Hindlimb muscle (tissue), 1 donor: ENCODE measurements at regions not wholly inside any gene's neighbourhood (a gene's known extent, or its start where the extent isn't known, plus 50 kb on each side); places are given as distances from the start of the nearest gene placed in this dataset.
"Not testable (repeated sequence)": the region's sequence is repeated elsewhere in the genome, so short reads cannot be mapped to it uniquely, and the experiment has no call there.

Experiments used
- DNase-seq: peaks from one replicate; pipeline ENCODE4 v3.0.0-alpha.2; 2013

DNA sequence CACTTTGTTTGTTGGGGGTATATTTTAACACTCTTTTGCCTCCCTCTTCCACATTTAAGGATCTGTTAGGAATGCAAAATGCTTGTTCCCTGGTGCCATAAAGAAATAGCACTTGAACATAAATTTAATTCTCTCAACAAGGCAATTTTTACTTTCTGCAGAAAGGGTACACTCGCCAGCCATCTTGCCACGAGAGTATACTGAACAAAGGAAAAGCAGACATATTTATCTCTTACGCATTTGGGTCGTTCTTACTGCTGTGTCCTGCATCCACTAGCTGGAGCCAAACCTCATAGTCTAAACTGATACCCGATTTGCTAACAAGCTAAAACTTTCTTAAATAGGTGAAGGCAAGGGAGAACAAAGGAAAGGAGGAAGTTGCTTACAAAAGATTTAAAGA is 129.5 kb downstream of the B3GNT2 start:
- no peak for DNase-seq

DNA sequence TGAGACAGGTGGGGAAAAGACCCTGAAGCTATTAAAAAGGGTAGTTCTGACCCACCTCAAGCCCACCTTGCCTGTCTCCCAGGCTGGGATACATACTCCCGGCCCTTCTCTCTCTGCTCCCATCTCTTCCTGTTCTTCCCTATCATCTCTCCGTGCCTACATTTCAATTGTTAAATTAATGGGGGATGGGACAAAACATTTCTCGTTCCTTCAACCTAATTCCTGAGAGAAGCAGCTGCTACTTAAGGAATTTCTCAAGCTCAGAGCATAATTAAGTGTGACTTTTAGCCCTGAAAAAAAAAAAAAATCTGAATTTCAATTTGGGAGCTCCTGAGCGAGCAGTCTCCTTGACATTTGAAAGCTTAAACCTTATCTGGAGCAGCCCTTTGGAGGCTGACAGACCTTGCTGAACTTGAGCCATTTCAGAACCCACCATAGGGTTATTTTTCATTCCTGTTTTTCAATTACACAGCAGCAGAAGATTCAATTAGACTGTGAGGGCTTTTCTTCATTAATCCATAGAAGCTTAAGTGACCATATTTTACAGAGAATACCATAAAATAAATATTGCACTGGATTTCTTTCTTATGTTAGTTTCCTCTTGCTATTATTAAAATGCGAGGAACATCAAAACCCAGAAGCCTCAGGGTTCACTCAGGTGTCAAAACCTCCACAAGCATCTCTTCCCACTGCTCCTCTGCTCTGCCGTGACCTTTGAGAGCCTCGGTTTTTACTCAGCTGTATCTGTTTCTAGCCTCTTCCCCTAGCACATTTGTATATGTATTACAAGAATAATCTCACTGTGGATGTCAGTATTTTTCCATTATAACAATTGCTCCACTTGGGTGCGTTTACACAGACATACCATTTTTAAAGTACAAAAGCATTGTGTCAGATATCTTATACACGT is 125.7 kb downstream of the B3GNT2 start:
- no peak for DNase-seq

DNA sequence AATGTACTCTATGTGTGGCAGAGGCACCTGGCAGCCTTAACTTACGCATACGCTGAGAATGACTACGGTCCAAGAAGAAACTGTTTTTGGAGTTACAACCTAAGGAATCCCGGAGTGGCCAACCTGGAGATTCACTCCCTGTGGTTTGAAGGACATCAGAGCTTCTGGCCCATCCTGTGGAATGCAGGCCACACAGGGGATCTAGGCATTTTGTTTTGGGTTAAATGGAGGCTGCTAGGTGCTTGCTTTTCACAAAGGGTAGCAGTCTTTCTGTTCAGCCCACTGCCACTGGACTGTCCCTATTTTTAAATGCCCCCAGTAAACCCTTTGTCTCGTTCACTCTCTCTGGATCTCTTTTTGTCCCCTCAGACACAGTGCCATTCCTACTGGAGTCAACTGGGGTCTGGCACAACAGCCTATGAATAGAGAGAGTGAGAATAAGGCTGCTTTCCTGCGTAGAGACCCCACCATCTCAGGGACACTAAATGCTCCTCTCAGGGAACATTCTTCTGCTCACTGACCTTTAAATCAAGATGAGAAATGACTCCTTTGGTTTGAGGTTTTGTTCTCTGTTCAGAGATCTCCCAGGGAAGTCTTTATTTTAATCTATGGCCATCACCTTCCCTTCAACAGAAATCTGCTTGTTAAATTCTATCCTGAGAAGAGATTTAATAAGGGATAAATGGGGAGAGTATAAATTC is 124.9 kb downstream of the B3GNT2 start:
- DNase-seq: no peak

DNA sequence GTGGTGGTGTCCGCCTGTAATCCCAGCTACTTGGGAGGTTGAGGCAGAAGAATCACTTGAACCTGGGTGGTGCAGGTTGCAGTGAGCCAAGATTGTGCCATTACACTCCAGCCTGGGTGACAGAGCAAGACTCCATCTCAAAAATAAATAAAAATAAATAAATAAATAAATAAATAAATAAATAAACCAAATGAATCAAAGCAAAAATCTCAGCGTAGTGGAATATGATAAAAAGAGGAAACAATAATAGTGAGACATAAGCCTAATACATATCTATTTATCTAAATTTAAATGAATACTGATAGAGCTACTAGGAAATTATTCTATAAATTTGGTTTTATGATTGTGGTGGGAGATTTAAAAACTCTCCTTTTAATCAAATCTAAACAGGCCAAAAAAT is 124.2 kb downstream of the B3GNT2 start:
- DNase-seq: not testable (repeated sequence)

DNA sequence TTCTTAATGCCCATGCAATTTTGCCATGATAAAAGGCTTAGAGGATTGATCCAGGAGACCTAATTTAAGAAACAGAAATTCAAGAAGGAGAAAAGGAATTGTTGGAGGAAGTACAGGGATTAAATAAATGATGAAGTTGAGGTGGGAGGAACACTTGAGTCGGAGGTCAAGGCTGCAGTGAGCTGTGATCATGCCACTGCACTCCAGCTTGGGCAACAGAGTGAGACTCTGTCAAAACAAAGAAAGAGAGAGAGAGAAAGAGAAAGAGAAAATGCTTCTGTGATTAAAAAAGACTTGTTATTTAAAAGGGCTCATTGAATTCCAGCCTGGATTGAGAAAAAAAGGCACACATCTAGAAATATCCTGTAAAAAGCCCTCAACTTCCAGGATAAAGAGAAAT is 123.2 kb downstream of the B3GNT2 start:
- no peak for DNase-seq

- no peak for DNase-seq
Observed at GRCh38 chr2:62315476-62315875, 119.6 kb downstream of the B3GNT2 start.

GRCh38 chr2:62314291-62314690 is 118.4 kb downstream of the B3GNT2 start:
- no peak for DNase-seq

- DNase-seq: no peak
Observed at GRCh38 chr2:62313449-62314227, 117.7 kb downstream of the B3GNT2 start.

- DNase-seq: no peak
Observed at GRCh38 chr2:62309465-62310091, 113.7 kb downstream of the B3GNT2 start.

GRCh38 chr2:62309081-62309464 is 113.2 kb downstream of the B3GNT2 start:
- no peak for DNase-seq

GRCh38 chr2:62307469-62308389 is 111.8 kb downstream of the B3GNT2 start:
- DNase-seq: no peak

DNA sequence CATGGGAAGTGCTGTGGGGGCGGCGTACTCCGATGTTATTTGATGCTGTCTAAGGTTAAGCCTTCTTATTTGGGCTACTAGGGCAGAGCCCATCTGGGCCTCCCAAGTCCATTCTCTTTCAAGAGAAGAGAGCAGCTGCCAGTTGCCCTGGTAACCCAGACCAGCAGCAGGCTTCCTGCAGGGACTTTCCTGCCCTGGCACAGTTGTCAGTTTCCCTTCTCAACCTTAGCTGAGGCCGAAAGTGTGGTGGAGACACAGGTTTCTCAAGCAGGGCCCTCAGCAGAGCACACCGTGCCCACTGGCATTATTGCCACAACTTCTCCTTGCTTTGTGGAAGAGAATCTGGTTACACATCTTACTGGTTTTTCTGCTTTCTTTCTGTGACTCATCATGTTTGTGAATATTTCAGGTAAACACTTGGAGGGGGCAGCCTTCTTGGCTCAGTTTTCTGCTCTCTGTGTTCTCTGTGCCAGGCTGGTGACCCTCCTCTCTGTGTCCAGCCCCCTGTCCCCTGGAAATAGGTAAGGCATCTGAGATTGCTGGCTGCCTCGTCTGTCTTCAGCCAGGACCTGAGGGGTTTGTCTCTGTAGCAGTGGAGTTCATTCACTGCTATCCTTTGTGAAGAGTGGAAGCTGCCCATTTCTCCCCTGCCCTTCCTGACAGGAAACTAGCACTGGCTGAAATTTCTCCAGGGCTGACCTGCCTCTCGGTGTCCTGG is 111.0 kb downstream of the B3GNT2 start:
- no peak for DNase-seq

- no peak for DNase-seq
Observed at GRCh38 chr2:62305421-62306176, 109.7 kb downstream of the B3GNT2 start.

DNA sequence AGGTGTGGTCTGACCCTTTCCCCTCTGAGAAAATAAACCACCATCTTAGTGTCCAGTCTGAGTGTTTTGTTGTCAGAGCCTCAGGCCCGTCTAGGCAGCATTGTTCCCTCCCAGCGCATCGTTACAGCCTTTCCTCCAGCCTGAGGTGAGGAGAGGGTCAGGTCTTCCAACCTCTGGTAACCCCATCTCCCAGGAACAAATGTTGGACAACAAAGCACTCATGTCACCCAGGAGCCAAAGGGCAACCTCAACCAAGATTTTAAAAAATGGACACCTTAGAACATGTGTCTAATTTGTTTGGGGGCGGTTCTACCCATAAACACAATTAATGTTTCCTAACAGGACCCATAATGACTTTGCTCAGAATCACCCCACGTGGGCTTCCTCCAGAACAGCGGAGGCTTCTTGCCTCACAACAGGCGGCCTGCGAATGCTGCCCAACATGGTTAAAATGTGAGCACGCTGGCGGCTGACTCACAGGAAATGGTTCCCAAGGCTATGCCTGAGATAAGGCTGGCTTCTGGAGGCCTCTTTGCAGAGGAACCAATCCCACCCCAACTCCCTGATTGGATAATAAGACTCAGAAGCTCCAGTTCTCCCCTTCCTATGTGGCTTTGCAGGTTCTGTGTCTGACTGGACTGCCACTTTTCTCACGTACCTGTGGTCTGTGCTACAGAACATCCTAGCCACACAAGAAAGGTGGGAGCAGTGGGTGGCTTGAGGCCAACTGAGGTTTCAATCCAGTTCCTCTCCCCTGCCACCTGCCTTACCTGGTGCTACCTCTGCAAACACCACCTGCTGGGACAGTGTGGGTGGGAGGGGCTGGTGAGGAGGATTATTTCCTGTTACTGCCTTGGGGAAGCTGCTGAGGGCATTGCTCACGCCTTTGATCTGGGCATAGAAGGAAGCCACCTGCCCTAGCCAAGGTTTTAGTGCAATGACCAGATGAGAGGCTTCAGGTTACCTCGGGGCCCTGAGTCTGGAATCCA is 108.8 kb downstream of the B3GNT2 start:
- DNase-seq: no peak

DNA sequence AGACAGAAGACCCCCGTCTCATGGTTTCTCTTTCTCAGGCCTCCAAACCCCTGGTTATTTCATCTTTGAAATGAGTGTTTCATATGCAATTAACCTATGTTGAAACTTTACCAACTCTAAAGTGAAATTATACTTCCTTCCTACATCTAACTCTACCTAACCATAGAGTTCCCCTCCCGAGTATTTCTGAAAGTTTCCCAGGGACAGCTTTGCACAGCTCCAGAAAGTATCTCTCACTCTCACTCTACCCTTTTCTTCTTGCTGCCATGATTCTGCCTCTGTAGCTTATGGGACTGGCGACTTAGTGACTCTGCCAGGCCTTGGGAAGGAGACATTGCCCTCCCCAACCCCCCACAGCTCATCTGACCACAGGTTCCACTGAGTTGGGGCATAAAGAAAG is 107.9 kb downstream of the B3GNT2 start:
- no peak for DNase-seq

DNA sequence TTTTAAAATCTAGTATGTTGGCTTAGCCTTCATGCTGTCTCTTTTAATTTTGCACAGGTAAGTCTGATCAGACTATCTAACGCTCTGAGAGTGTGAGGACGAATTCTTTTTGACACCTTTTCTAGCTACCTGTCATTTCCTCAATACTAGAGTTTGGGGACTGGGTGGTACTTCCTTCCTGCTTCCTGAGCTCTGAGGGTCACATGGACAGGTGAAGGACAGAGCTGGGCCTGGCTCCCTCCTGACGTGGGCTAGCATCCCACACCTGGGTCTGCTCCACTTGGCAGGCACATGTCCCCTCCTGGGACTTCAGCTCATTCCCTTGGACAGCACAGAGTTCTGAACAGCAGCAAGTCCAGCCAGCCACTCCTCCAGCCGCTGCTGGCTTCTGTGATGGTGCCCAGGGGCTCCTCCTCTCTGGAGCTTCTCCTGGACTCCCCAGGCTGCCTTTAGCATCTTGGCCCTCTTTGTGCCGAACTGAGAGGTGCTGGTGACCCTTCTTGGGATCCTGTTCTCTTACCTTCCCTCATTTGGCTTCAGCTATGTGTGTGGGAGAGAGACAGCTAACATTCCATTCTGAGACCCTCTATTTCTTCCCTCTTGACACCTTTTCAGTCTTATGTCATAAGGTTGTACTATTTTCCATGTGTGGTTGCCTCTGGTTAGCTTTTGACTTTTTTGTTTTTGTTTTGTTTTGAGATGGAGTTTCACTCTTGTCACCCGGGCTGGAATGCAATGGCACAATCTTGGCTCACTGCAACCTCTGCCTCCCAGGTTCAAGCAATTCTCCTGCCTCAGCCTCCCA is 106.9 kb downstream of the B3GNT2 start:
- no peak for DNase-seq

GRCh38 chr2:62300925-62301324 is 105.0 kb downstream of the B3GNT2 start:
- no peak for DNase-seq

DNA sequence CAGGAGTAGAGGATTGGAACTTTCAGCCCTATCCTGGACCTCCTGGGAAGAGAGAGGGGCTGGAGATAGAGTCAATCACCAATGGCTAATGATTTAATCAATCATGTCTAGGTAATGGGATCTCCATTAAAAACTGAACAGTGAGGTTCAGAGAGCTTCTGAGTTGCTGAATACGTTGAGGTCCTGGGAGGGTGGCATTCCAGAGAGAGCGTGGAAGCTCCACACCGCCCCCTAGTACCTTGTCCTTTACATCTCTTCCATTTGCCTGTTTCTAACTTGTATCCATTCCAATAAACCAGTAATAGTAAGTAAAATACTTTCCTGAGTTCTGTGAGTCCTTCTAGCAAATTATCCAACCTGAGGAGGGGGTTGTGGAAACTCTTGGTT is 101.7 kb downstream of the B3GNT2 start:
- DNase-seq: no peak
